Body of pancreas (tissue), 4 donors: ENCODE measurements at regions not wholly inside any gene's neighbourhood (a gene's known extent, or its start where the extent isn't known, plus 50 kb on each side); places are given as distances from the start of the nearest gene placed in this dataset.

ENCODE experiments used
- ATAC-seq: fragments of 150-250 bp; one replicate; pipeline ENCODE4 v1.9.1; 2016
- DNase-seq, 4 donors: peaks; one replicate each; pipeline ENCODE4 v3.0.0-alpha.2; 2019
- H3K27ac ChIP-seq, 4 donors: fragments of 200-600 bp; sonication (generic); 1 replicate in 3 of 4; 2 replicates in 1 of 4; pipeline versions ENCODE4 v1.5.1 to v1.6.1; 2016 to 2019; ENCODE audit warnings: mild to moderate bottlenecking in 1 of 4, mixed read lengths in 1 of 4, moderate library complexity in 1 of 4
- H3K27me3 ChIP-seq, 2 donors: fragments of 200-600 bp; sonication (generic); one replicate each; pipeline ENCODE4 v1.6.0; 2016; ENCODE audit warnings: mild to moderate bottlenecking in 1 of 2
- H3K36me3 ChIP-seq, 2 donors: fragments of 200-600 bp; sonication (generic); replicated peaks in 1 of 2; 2 replicates each; pipeline ENCODE4 v1.5.1; 2016; ENCODE audit warnings: low read depth in 2 of 2; ENCODE audit not compliant: insufficient read depth in 1 of 2
- H3K4me1 ChIP-seq: fragments of 200-600 bp; sonication (generic); one replicate; pipeline ENCODE4 v1.6.0; 2016
- H3K4me3 ChIP-seq, 2 donors: fragments of 200-600 bp; sonication (generic); 1 replicate in 1 of 2; 2 replicates in 1 of 2; pipeline ENCODE4 v1.5.1; 2016 to 2019
- H3K9me3 ChIP-seq, 3 donors: fragments of 200-600 bp; sonication (generic); 1 replicate in 2 of 3; 2 replicates in 1 of 3; pipeline ENCODE4 v1.5.1; 2016
- CTCF ChIP-seq, 7 experiments: fragments of 450-650 bp in 4 of 7; fragments of 200-600 bp in 3 of 7; sonication (generic) in 3 of 7; IDR thresholded peaks; one replicate each; pipeline ENCODE4 v1.5.1; 2016 to 2019; ENCODE audit warnings: antibody characterized with exemption in 7 of 7
- POLR2A ChIP-seq, 3 donors: fragments of 450-650 bp; IDR thresholded peaks; one replicate each; pipeline ENCODE4 v1.6.1; 2016; ENCODE audit warnings: antibody characterized with exemption in 3 of 3, mild to moderate bottlenecking in 2 of 3
- WGBS, 2 donors: methylation state at CpG; one replicate each; pipeline ENCODE4 v1.1.5; 2017; 5-methylcytosine and 5-hydroxymethylcytosine counted together
- intact Hi-C: fragments of 100-400 bp; cut with DNase I; formaldehyde crosslinking; loops from one replicate; pipeline ENCODE4 v1.15.1; 2023

DNA sequence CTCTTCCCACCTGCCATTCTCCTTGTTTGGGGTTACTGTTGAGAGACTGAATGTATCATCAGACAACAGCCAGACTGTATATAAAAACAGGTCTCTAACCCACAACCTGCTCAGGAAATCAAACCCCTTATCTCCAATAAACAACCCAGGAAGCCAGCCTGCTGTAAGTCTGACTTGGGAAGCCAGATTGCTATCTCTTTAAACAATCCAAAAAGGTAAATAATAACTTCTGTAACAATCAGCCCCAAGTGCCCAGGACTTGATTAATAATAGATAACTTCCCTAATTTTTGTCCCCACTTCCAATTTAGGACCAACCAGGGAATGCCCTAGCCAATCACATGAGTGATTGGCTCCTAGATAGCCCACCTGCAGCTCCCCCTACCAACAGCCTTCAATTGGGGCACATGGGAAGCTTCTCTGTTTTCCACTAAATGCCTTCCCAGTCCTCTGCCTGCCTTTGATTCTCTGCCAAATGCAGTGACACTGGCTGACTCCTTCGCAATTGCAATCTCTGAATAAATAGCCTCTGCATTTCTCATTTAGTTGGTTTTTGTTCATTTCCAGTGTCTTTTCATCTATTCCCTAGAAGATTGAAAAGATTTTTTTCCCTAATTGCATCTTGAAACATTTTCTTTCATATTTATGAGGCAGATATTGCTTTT lies 117.1 kb upstream of the TAB2 start:
- TF ChIP-seq POLR2A (IDR thresholded peaks at IDR 0.05) (no peak), CTCF (IDR thresholded peaks at IDR 0.05) (no peak)
- DNase-seq = no peak
- Histone ChIP-seq H3K4me3 (no peak overlapping the region), H3K27me3 (no peaks in the 10 kb centered on the region), H3K4me1 (no peaks in the 10 kb centered on the region), H3K9me3 (no peaks in the 10 kb centered on the region), H3K36me3 (no peaks in the 10 kb centered on the region), H3K27ac (no peak overlapping the region)
- 76 to 86% methylated on average over 1 of the region's 1 CpG for WGBS, 2 donors
- no peak for ATAC-seq
- intact Hi-C loops = no loop called here

DNA sequence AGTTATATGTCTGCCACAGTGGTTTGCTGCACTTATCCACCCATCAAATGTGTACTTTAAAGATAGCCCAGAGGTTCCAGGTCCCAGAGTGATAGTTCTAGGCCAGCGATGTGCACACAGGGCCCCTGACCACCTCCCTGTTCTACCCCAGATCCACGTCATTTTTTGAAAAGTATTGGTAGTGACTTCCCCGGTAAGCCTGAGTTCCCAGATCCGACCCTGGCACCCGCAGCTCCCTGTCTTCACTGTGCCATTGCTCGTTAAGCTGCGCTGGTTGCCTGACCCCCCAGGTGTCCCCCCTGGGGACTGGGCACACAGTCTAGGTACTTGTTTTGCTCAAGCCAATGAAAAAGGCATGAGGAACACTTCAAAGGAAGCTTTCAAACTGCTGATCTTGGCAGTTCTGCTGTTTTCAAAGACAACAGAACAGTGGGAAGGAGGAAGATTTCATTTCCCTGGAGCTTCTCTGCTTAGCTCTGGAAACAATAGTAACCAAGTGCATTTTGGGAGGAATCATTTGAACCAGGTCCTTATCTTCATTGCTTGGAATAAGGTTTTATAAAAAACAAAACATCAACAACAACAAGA lies 116.3 kb upstream of the TAB2 start:
- no peak for ATAC-seq
- TF ChIP-seq POLR2A (IDR thresholded peaks at IDR 0.05) (no peak), CTCF (IDR thresholded peaks at IDR 0.05) (no peak)
- Histone ChIP-seq H3K4me3 (no peak overlapping the region), H3K4me1 (no peaks in the 10 kb centered on the region), H3K27ac (no peak overlapping the region), H3K9me3 (no peaks in the 10 kb centered on the region), H3K36me3 (no peaks in the 10 kb centered on the region), H3K27me3 (no peaks in the 10 kb centered on the region)
- intact Hi-C loops = no loop called here
- WGBS, 2 donors = 87 to 88% methylated on average over 7 of the region's 7 CpGs
- DNase-seq = no peak

DNA sequence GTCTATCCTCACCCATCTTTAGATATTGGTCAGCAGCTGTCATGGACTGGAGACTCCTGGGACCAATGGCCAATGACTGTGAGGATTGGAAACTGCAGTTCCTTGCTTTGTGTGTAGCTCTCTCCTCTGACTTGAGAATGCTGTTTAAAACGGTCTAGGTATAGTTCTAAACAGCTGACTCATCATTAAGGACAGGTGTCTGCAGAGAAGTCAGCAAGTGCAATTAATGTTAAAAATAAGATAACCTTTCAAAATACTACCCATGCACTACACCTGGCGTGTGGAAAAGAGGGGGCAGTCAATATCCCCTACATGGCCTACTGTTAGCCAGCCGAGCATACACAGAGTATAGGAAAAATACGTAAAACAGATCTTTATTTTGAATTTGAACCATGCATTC lies 115.4 kb upstream of the TAB2 start:
- DNase-seq = no peak
- intact Hi-C loops = no loop called here
- 91 to 95% methylated on average over 4 of the region's 4 CpGs for WGBS, 2 donors
- Histone ChIP-seq H3K4me1 (no peaks in the 10 kb centered on the region), H3K27me3 (no peaks in the 10 kb centered on the region), H3K4me3 (no peak overlapping the region), H3K9me3 (no peaks in the 10 kb centered on the region), H3K27ac (no peak overlapping the region), H3K36me3 (no peaks in the 10 kb centered on the region)
- TF ChIP-seq CTCF (IDR thresholded peaks at IDR 0.05) (no peak), POLR2A (IDR thresholded peaks at IDR 0.05) (no peak)
- ATAC-seq = no peak

DNA sequence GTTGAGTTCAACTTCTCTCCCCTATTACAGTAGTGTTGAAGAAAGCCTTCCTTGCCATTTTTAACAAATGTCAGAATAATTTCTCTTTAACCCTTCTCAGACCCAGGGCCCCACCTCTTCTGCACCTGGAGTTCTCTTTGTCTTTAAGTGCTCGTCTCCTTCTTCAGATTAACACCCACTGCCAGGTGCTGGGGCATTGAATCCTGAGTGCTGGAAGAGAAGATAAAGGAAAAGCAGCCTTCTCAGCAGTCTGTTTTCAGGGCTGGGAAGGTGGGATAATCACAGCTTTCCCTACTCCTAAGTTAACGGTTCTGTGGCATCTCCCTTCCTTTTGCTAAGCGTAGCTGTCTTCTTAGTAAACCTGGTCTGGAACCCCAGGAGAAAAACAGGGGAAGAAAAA lies 114.6 kb upstream of the TAB2 start:
- intact Hi-C loops = no loop called here
- DNase-seq (no peak), ATAC-seq (no peak)
- no peaks in the 10 kb centered on the region for H3K36me3 ChIP-seq
- H3K9me3 ChIP-seq = no peaks in the 10 kb centered on the region
- H3K27me3 ChIP-seq = no peaks in the 10 kb centered on the region
- H3K27ac ChIP-seq = no peak overlapping the region
- TF ChIP-seq POLR2A (IDR thresholded peaks at IDR 0.05) = no peak
- TF ChIP-seq CTCF (IDR thresholded peaks at IDR 0.05) = no peak
- no peaks in the 10 kb centered on the region for H3K4me1 ChIP-seq
- H3K4me3 ChIP-seq = no peak overlapping the region
- 92 to 95% methylated on average over 3 of the region's 3 CpGs for WGBS, 2 donors

GRCh38 chr6:149203509-149203908 lies 114.0 kb upstream of the TAB2 start:
- Histone ChIP-seq H3K27me3 (no peaks in the 10 kb centered on the region), H3K27ac (no peak overlapping the region), H3K4me3 (no peak overlapping the region), H3K9me3 (no peaks in the 10 kb centered on the region), H3K36me3 (no peaks in the 10 kb centered on the region), H3K4me1 (no peaks in the 10 kb centered on the region)
- no peak for DNase-seq
- 71 to 78% methylated on average over 4 of the region's 4 CpGs for WGBS, 2 donors
- no peak for TF ChIP-seq POLR2A (IDR thresholded peaks at IDR 0.05)
- TF ChIP-seq CTCF (IDR thresholded peaks at IDR 0.05) = no peak
- intact Hi-C loops = no loop called here
- ATAC-seq = no peak
